ENCODE measurements at regions not wholly inside any gene's neighbourhood (a gene's known extent, or its start where the extent isn't known, plus 50 kb on each side); places are given as distances from the start of the nearest gene placed in this dataset.

- no peak overlapping the region for H2AFZ ChIP-seq (ENCODE audit: low read depth, low read length, severe bottlenecking)
- no peaks in the 10 kb centered on the region for H3K9me2 ChIP-seq (replicated peaks; ENCODE audit: insufficient read depth, low read length)
- H3K9me3 ChIP-seq (ENCODE audit: insufficient read depth, low read length), result no peaks in the 10 kb centered on the region
- no peak overlapping the region for H3K27ac ChIP-seq (ENCODE audit: low read depth, low read length)
- no peak overlapping the region for H3K9ac ChIP-seq (ENCODE audit: low read length)
- H3K36me3 ChIP-seq (ENCODE audit: low read length), result no peaks in the 10 kb centered on the region
- H4K20me1 ChIP-seq (ENCODE audit: low read depth, low read length), result no peaks in the 10 kb centered on the region
- H3F3A ChIP-seq (ENCODE audit: insufficient read depth), result no peaks in the 10 kb centered on the region
- TF ChIP-seq EZH2phosphoT487 (conservative IDR thresholded peaks at IDR 0.05; ENCODE audit: low read length), result no peak
- TF ChIP-seq, protein P1, sequence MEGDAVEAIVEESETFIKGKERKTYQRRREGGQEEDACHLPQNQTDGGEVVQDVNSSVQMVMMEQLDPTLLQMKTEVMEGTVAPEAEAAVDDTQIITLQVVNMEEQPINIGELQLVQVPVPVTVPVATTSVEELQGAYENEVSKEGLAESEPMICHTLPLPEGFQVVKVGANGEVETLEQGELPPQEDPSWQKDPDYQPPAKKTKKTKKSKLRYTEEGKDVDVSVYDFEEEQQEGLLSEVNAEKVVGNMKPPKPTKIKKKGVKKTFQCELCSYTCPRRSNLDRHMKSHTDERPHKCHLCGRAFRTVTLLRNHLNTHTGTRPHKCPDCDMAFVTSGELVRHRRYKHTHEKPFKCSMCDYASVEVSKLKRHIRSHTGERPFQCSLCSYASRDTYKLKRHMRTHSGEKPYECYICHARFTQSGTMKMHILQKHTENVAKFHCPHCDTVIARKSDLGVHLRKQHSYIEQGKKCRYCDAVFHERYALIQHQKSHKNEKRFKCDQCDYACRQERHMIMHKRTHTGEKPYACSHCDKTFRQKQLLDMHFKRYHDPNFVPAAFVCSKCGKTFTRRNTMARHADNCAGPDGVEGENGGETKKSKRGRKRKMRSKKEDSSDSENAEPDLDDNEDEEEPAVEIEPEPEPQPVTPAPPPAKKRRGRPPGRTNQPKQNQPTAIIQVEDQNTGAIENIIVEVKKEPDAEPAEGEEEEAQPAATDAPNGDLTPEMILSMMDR (IDR thresholded peaks at IDR 0.05; ENCODE audit: insufficient read depth, low read length, poor library complexity, severe bottlenecking), result no peak
- H3K4me2 ChIP-seq (ENCODE audit: low read depth, low read length, poor library complexity, severe bottlenecking), result no peak overlapping the region
- H3K4me3 ChIP-seq (ENCODE audit: insufficient read depth, low read length, poor library complexity, severe bottlenecking), result no peak overlapping the region
- H3K79me2 ChIP-seq (ENCODE audit: insufficient read depth, low read length), result no peaks in the 10 kb centered on the region
- H3K27me3 ChIP-seq (ENCODE audit: low read length), result no peaks in the 10 kb centered on the region
These were observed 197.5 kb downstream of the RGS3 start for GRCh38 chr9:113661074-113661473.

- H3K79me2 ChIP-seq (ENCODE audit: insufficient read depth, low read length), result no peaks in the 10 kb centered on the region
These were observed 200.8 kb downstream of the RGS3 start for GRCh38 chr9:113664181-113664875.

GRCh38 chr9:113665064-113665463 lies 201.5 kb downstream of the RGS3 start:
- Histone ChIP-seq H2AFZ (ENCODE audit: low read depth, low read length, severe bottlenecking) (no peak overlapping the region), H3K4me3 (ENCODE audit: insufficient read depth, low read length, poor library complexity, severe bottlenecking) (no peak overlapping the region), H3K9me3 (ENCODE audit: insufficient read depth, low read length) (no peaks in the 10 kb centered on the region), H3K36me3 (ENCODE audit: low read length) (no peaks in the 10 kb centered on the region), H3K79me2 (ENCODE audit: insufficient read depth, low read length) (no peaks in the 10 kb centered on the region), H3K27ac (ENCODE audit: low read depth, low read length) (no peak overlapping the region), H3K27me3 (ENCODE audit: low read length) (no peaks in the 10 kb centered on the region), H3F3A (ENCODE audit: insufficient read depth) (no peaks in the 10 kb centered on the region), H3K9me2 (replicated peaks; ENCODE audit: insufficient read depth, low read length) (no peaks in the 10 kb centered on the region), H3K9ac (ENCODE audit: low read length) (no peak overlapping the region), H3K4me2 (ENCODE audit: low read depth, low read length, poor library complexity, severe bottlenecking) (no peak overlapping the region), H4K20me1 (ENCODE audit: low read depth, low read length) (no peaks in the 10 kb centered on the region)
- TF ChIP-seq EZH2phosphoT487 (conservative IDR thresholded peaks at IDR 0.05; ENCODE audit: low read length), result no peak
- TF ChIP-seq, protein P1 (IDR thresholded peaks at IDR 0.05; ENCODE audit: insufficient read depth, low read length, poor library complexity, severe bottlenecking), result no peak

More at GRCh38 chr9:113664181-113664875, 200.8 kb downstream of the RGS3 start:
- H3K27ac ChIP-seq (ENCODE audit: low read depth, low read length), result no peak overlapping the region
- H3K4me3 ChIP-seq (ENCODE audit: insufficient read depth, low read length, poor library complexity, severe bottlenecking), result no peak overlapping the region
- H3K9me3 ChIP-seq (ENCODE audit: insufficient read depth, low read length), result no peaks in the 10 kb centered on the region
- no peak overlapping the region for H3K9ac ChIP-seq (ENCODE audit: low read length)
- H3K36me3 ChIP-seq (ENCODE audit: low read length), result no peaks in the 10 kb centered on the region
- H3K4me2 ChIP-seq (ENCODE audit: low read depth, low read length, poor library complexity, severe bottlenecking), result no peak overlapping the region
- H3K9me2 ChIP-seq (replicated peaks; ENCODE audit: insufficient read depth, low read length), result no peaks in the 10 kb centered on the region
- TF ChIP-seq EZH2phosphoT487 (conservative IDR thresholded peaks at IDR 0.05; ENCODE audit: low read length), result no peak
- TF ChIP-seq, protein P1 (IDR thresholded peaks at IDR 0.05; ENCODE audit: insufficient read depth, low read length, poor library complexity, severe bottlenecking), result no peak
- H2AFZ ChIP-seq (ENCODE audit: low read depth, low read length, severe bottlenecking), result no peak overlapping the region
- no peaks in the 10 kb centered on the region for H3F3A ChIP-seq (ENCODE audit: insufficient read depth)
- no peaks in the 10 kb centered on the region for H4K20me1 ChIP-seq (ENCODE audit: low read depth, low read length)
- H3K27me3 ChIP-seq (ENCODE audit: low read length), result no peaks in the 10 kb centered on the region
